ENCODE measurements at regions not wholly inside any gene's neighbourhood (a gene's known extent, or its start where the extent isn't known, plus 50 kb on each side); places are given as distances from the start of the nearest gene placed in this dataset.

GRCh38 chr2:226674123-226674522, 125.5 kb downstream of the IRS1 start:
- TF ChIP-seq POLR2AphosphoS5 (IDR thresholded peaks at IDR 0.05; ENCODE audit: low read depth, low read length): no peak
- TF ChIP-seq SPI1 (IDR thresholded peaks at IDR 0.05; ENCODE audit: low read depth, low read length): no peak
- TF ChIP-seq POLR2A (IDR thresholded peaks at IDR 0.05; ENCODE audit: low read depth, low read length): no peak
- no peak for TF ChIP-seq TAF1 (IDR thresholded peaks at IDR 0.05; ENCODE audit: low read depth, low read length)
- no peak for TF ChIP-seq POU2F2 (IDR thresholded peaks at IDR 0.05; ENCODE audit: low read depth, low read length)
- no peak for TF ChIP-seq PAX5 (IDR thresholded peaks at IDR 0.05; ENCODE audit: insufficient read depth, low read length, severe bottlenecking)
